HT1080 (cell line): ENCODE measurements at regions not wholly inside any gene's neighbourhood (a gene's known extent, or its start where the extent isn't known, plus 50 kb on each side); places are given as distances from the start of the nearest gene placed in this dataset.
"Not testable (repeated sequence)": the region's sequence is repeated elsewhere in the genome, so short reads cannot be mapped to it uniquely, and the experiment has no call there.

Source experiments
- DNase-seq: peaks from one replicate; pipeline ENCODE4 v3.0.0-alpha.2; 2015; ENCODE audit warnings: low read depth

GRCh38 chr6:14217728-14218518, 100.4 kb downstream of the CD83 start:
- DNase-seq: no peak

- DNase-seq: no peak
Measured at GRCh38 chr6:14218519-14218800, 100.9 kb downstream of the CD83 start.

GRCh38 chr6:14221564-14222279, 104.2 kb downstream of the CD83 start:
- no peak for DNase-seq

- DNase-seq: no peak
Measured at GRCh38 chr6:14222956-14223355, 105.4 kb downstream of the CD83 start.

- DNase-seq: no peak
Measured at GRCh38 chr6:14224359-14225103, 107.0 kb downstream of the CD83 start.

- no peak for DNase-seq
Measured at GRCh38 chr6:14226051-14226660, 108.6 kb downstream of the CD83 start.

- DNase-seq: peak; percentile 28
Measured at GRCh38 chr6:14228571-14228970, 111.0 kb downstream of the CD83 start.

- no peak for DNase-seq
Measured at GRCh38 chr6:14231071-14231483, 113.5 kb downstream of the CD83 start.

- DNase-seq: peak; percentile 13
Measured at GRCh38 chr6:14231501-14232280, 114.1 kb downstream of the CD83 start.

GRCh38 chr6:14232889-14233288, 115.3 kb downstream of the CD83 start:
- DNase-seq: no peak

- no peak for DNase-seq
Measured at GRCh38 chr6:14235653-14236356, 118.2 kb downstream of the CD83 start.

GRCh38 chr6:14239097-14239496, 121.5 kb downstream of the CD83 start:
- DNase-seq: no peak

- no peak for DNase-seq
Measured at GRCh38 chr6:14240411-14241166, 123.0 kb downstream of the CD83 start.

GRCh38 chr6:14241255-14242070, 123.9 kb downstream of the CD83 start:
- no peak for DNase-seq

- not testable (repeated sequence) for DNase-seq
Measured at GRCh38 chr6:14242912-14243311, 125.3 kb downstream of the CD83 start.

- no peak for DNase-seq
Measured at GRCh38 chr6:14243597-14243996, 126.0 kb downstream of the CD83 start.

- DNase-seq: no peak
Measured at GRCh38 chr6:14246876-14247275, 129.3 kb downstream of the CD83 start.

- DNase-seq: no peak
Measured at GRCh38 chr6:14250573-14250972, 133.0 kb downstream of the CD83 start.
